Keratinocyte (primary cell): ENCODE measurements at regions not wholly inside any gene's neighbourhood (a gene's known extent, or its start where the extent isn't known, plus 50 kb on each side); places are given as distances from the start of the nearest gene placed in this dataset.

Experiments used
- CTCF ChIP-seq, 3 experiments: IDR thresholded peaks in 1 of 3; conservative IDR thresholded peaks in 1 of 3; optimal IDR thresholded peaks in 1 of 3; 2 replicates in 2 of 3; 3 replicates in 1 of 3; pipeline versions ENCODE3 to v1.5.1; 2011; ENCODE audit warnings: low read length in 3 of 3, mild to moderate bottlenecking in 3 of 3, moderate library complexity in 2 of 3, control low read depth in 1 of 3, inconsistent platforms in 1 of 3; ENCODE audit not compliant: insufficient read depth in 2 of 3; ENCODE audit errors: extremely low read depth in 1 of 3
- EZH2 ChIP-seq: IDR thresholded peaks from one replicate; pipeline ENCODE4 v1.6.1; 2012; ENCODE audit warnings: inconsistent platforms, mild to moderate bottlenecking, low read length, moderate library complexity

- TF ChIP-seq CTCF (optimal IDR thresholded peaks at IDR 0.05 in 1 of 3, IDR thresholded peaks at IDR 0.05 in 1 of 3, conservative IDR thresholded peaks at IDR 0.05 in 1 of 3; ENCODE audit: extremely low read depth in 1 of 3, insufficient read depth in 2 of 3, low read length in 3 of 3) (no peak), EZH2 (no peak)
These were observed 1598.9 kb downstream of the PLA2G4A start for GRCh38 chr1:188427642-188428041.
